ENCODE measurements at regions not wholly inside any gene's neighbourhood (a gene's known extent, or its start where the extent isn't known, plus 50 kb on each side); places are given as distances from the start of the nearest gene placed in this dataset.

GRCh38 chr2:226652983-226653765 lies 146.4 kb downstream of the IRS1 start:
- no peak for DNase-seq (ENCODE audit: low spot score)

GRCh38 chr2:226652369-226652768 lies 147.3 kb downstream of the IRS1 start:
- DNase-seq (ENCODE audit: low spot score), result no peak

GRCh38 chr2:226649871-226650660 lies 149.6 kb downstream of the IRS1 start:
- no peak for DNase-seq (ENCODE audit: low spot score)

- no peak for DNase-seq (ENCODE audit: low spot score)
Measured at GRCh38 chr2:226649201-226649600, 150.4 kb downstream of the IRS1 start.

- no peak for DNase-seq (ENCODE audit: low spot score)
Measured at GRCh38 chr2:226647621-226648518, 151.8 kb downstream of the IRS1 start.

GRCh38 chr2:226644399-226644865 lies 155.2 kb downstream of the IRS1 start:
- no peak for DNase-seq (ENCODE audit: low spot score)

- DNase-seq (ENCODE audit: low spot score), result no peak
Measured at GRCh38 chr2:226643946-226644282, 155.7 kb downstream of the IRS1 start.

GRCh38 chr2:226643030-226643945 lies 156.3 kb downstream of the IRS1 start:
- no peak for DNase-seq (ENCODE audit: low spot score)

GRCh38 chr2:226641008-226641407 lies 158.6 kb downstream of the IRS1 start:
- no peak for DNase-seq (ENCODE audit: low spot score)

- no peak for DNase-seq (ENCODE audit: low spot score)
Measured at GRCh38 chr2:226640501-226640900, 159.1 kb downstream of the IRS1 start.

- DNase-seq (ENCODE audit: low spot score), result no peak
Measured at GRCh38 chr2:226639550-226639949, 160.1 kb downstream of the IRS1 start.

GRCh38 chr2:226638576-226638975 lies 161.0 kb downstream of the IRS1 start:
- DNase-seq (ENCODE audit: low spot score), result no peak

GRCh38 chr2:226637383-226637782 lies 162.2 kb downstream of the IRS1 start:
- DNase-seq (ENCODE audit: low spot score), result no peak

GRCh38 chr2:226636586-226636985 lies 163.0 kb downstream of the IRS1 start:
- DNase-seq (ENCODE audit: low spot score), result no peak

- no peak for DNase-seq (ENCODE audit: low spot score)
Measured at GRCh38 chr2:226634943-226635604, 164.5 kb downstream of the IRS1 start.

- DNase-seq (ENCODE audit: low spot score), result no peak
Measured at GRCh38 chr2:226631671-226632070, 167.9 kb downstream of the IRS1 start.

- no peak for DNase-seq (ENCODE audit: low spot score)
Measured at GRCh38 chr2:226631187-226631586, 168.4 kb downstream of the IRS1 start.

- DNase-seq (ENCODE audit: low spot score), result no peak
Measured at GRCh38 chr2:226625946-226626345, 173.7 kb downstream of the IRS1 start.

- no peak for DNase-seq (ENCODE audit: low spot score)
Measured at GRCh38 chr2:226623587-226624368, 175.8 kb downstream of the IRS1 start.

- DNase-seq (ENCODE audit: low spot score), result no peak
Measured at GRCh38 chr2:226622484-226622883, 177.1 kb downstream of the IRS1 start.

Data from hematopoietic multipotent progenitor cell treated with erythropoietin and hydrocortisone succinate and interleukin-3 and kit ligand, for 17 days (in vitro differentiated cells).